B cell (primary cell): ENCODE measurements at regions not wholly inside any gene's neighbourhood (a gene's known extent, or its start where the extent isn't known, plus 50 kb on each side); places are given as distances from the start of the nearest gene placed in this dataset.

Source experiments
- ATAC-seq: fragments of 200-7000 bp; cut with Tn5 transposase; one replicate; pipeline ENCODE4 v1.10.0; 2021; ENCODE audit warnings: low read depth, mild to moderate bottlenecking, moderate number of reproducible peaks, moderate library complexity
- CTCF ChIA-PET: fragments of 350-600 bp; sonication (Branson Sonifier 250); formaldehyde crosslinking; loops from one replicate; lab custom pipeline; 2021; ENCODE audit warnings: antibody characterized with exemption, inconsistent platforms; lab: Charles Lee
- POLR2A ChIA-PET: fragments of 350-600 bp; sonication (Branson Sonifier 250); formaldehyde crosslinking; loops from one replicate; lab custom pipeline; 2021; ENCODE audit warnings: antibody characterized with exemption; lab: Charles Lee
- DNase-seq: peaks from one replicate; pipeline ENCODE4 v3.0.0; 2013
- H2AFZ ChIP-seq: 2 replicates; pipeline ENCODE4 v1.6.1; 2012; ENCODE audit warnings: mild to moderate bottlenecking, low read depth, low read length; ENCODE audit not compliant: insufficient read depth, poor library complexity, severe bottlenecking
- H3K27ac ChIP-seq, 2 donors: 1 replicate in 1 of 2; 2 replicates in 1 of 2; pipeline ENCODE4 v1.5.1; 2012 to 2013; ENCODE audit warnings: low read length in 2 of 2, mild to moderate bottlenecking in 2 of 2, moderate library complexity in 1 of 2
- H3K27me3 ChIP-seq, 4 experiments: fragments of 200-600 bp in 1 of 4; sonication (generic) in 1 of 4; replicated peaks in 1 of 4; 1 replicate in 2 of 4; 2 replicates in 2 of 4; pipeline versions ENCODE4 v1.6.1 to v1.7.0; 2013 to 2016; ENCODE audit warnings: low read length in 3 of 4, mild to moderate bottlenecking in 2 of 4, mixed read lengths in 1 of 4, moderate library complexity in 1 of 4; ENCODE audit not compliant: insufficient read depth in 4 of 4, control insufficient read depth in 3 of 4; ENCODE audit errors: control extremely low read depth in 1 of 4
- H3K36me3 ChIP-seq, 2 experiments: replicated peaks in 1 of 2; 1 replicate in 1 of 2; 2 replicates in 1 of 2; pipeline versions ENCODE4 v1.6.1 to v1.7.1; 2013; ENCODE audit warnings: low read length in 1 of 2; ENCODE audit not compliant: insufficient read depth in 2 of 2, control insufficient read depth in 1 of 2; ENCODE audit errors: control extremely low read depth in 1 of 2, extremely low read depth in 1 of 2
- H3K4me1 ChIP-seq, 2 donors: fragments of 200-600 bp in 1 of 2; sonication (generic) in 1 of 2; 1 replicate in 1 of 2; 2 replicates in 1 of 2; pipeline versions ENCODE4 v1.5.1 to v1.6.1; 2013 to 2017; ENCODE audit warnings: low read length in 2 of 2; ENCODE audit not compliant: control insufficient read depth in 2 of 2, insufficient read depth in 2 of 2
- H3K4me2 ChIP-seq: replicated peaks from 2 replicates; pipeline ENCODE3; 2012; ENCODE audit warnings: mild to moderate bottlenecking, low read depth, low read length; ENCODE audit not compliant: poor library complexity, severe bottlenecking
- H3K4me3 ChIP-seq, 5 experiments: fragments of 200-600 bp in 1 of 5; sonication (generic) in 1 of 5; 1 replicate in 3 of 5; 2 replicates in 2 of 5; pipeline versions ENCODE4 v1.5.1 to v1.7.0; 2011 to 2016; ENCODE audit warnings: low read length in 4 of 5, mild to moderate bottlenecking in 4 of 5, low read depth in 2 of 5, control low read depth in 1 of 5, moderate library complexity in 1 of 5; ENCODE audit not compliant: insufficient read depth in 1 of 5; ENCODE audit errors: control extremely low read depth in 1 of 5, extremely low read depth in 1 of 5
- H3K79me2 ChIP-seq: fragments of 200-600 bp; sonication (generic); one replicate; pipeline ENCODE4 v1.6.0; 2016; ENCODE audit warnings: low read length; ENCODE audit not compliant: control insufficient read depth, insufficient read depth
- H3K9ac ChIP-seq: fragments of 200-600 bp; sonication (generic); 2 replicates; pipeline ENCODE4 v1.6.1; 2017; ENCODE audit warnings: mild to moderate bottlenecking, low read length, moderate library complexity
- H3K9me3 ChIP-seq, 3 donors: one replicate each; pipeline versions ENCODE4 v1.6.1 to v1.7.1; 2013; ENCODE audit warnings: low read length in 2 of 3; ENCODE audit not compliant: control insufficient read depth in 2 of 3, insufficient read depth in 1 of 3; ENCODE audit errors: control extremely low read depth in 1 of 3
- H4K20me1 ChIP-seq: 2 replicates; pipeline ENCODE4 v1.6.0; 2012; ENCODE audit warnings: mild to moderate bottlenecking, low read length; ENCODE audit not compliant: insufficient read depth, control insufficient read depth, poor library complexity, severe bottlenecking
- H3K27ac Mint-ChIP-seq: one replicate; pipeline ENCODE4 v1.8.0; 2021; ENCODE audit warnings: mixed read lengths
- H3K27me3 Mint-ChIP-seq: one replicate; pipeline ENCODE4 v1.8.0; 2021; ENCODE audit warnings: mixed read lengths
- H3K4me1 Mint-ChIP-seq: one replicate; pipeline ENCODE4 v1.8.0; 2021; ENCODE audit warnings: mixed read lengths
- H3K4me3 Mint-ChIP-seq: one replicate; pipeline ENCODE4 v1.8.0; 2021; ENCODE audit warnings: mixed read lengths
- H3K9me3 Mint-ChIP-seq: one replicate; pipeline ENCODE4 v1.8.0; 2022; ENCODE audit warnings: mixed read lengths; ENCODE audit not compliant: insufficient read depth
- CTCF ChIP-seq: fragments of 200-600 bp; IDR thresholded peaks from one replicate; pipeline ENCODE4 v1.8.0; 2022; ENCODE audit warnings: antibody characterized with exemption, mild to moderate bottlenecking
- EZH2 ChIP-seq: IDR thresholded peaks from 2 replicates; pipeline ENCODE4 v1.6.1; 2012; ENCODE audit warnings: borderline replicate concordance, low read depth, mild to moderate bottlenecking, moderate library complexity, low read length; ENCODE audit not compliant: insufficient read depth, poor library complexity, severe bottlenecking
- WGBS: methylation state at CpG from one replicate; pipeline ENCODE4 v1.1.5; 2013; ENCODE audit warnings: missing lambda C conversion rate; ENCODE audit not compliant: insufficient coverage; 5-methylcytosine and 5-hydroxymethylcytosine counted together
- intact Hi-C: fragments of 100-400 bp; cut with micrococcal nuclease; formaldehyde crosslinking; loops from one replicate; pipeline ENCODE4 v1.10.0; 2022

- no peaks in the 10 kb centered on the region for H3K9me3 Mint-ChIP-seq
Measured at GRCh38 chr9:117828466-117828865, 124.3 kb downstream of the TLR4 start.

GRCh38 chr9:117835798-117836197, 131.6 kb downstream of the TLR4 start:
- no CpG with 5 or more reads among the region's 1 CpG for WGBS
- no peak for TF ChIP-seq CTCF
- no peak overlapping the region for H3K4me3 ChIP-seq
- H3K27me3 ChIP-seq: peaks cover 0 to 6% (median 0%) of the 10 kb centered on the region in 4 experiments
- CTCF ChIA-PET: no interaction called here
- Mint-ChIP-seq H3K4me1 (no peaks in the 10 kb centered on the region), H3K4me3 (no peak overlapping the region), H3K9me3 (no peaks in the 10 kb centered on the region), H3K27me3 (peaks cover 12% of the 10 kb centered on the region), H3K27ac (no peak overlapping the region)
- no peak overlapping the region for H3K4me2 ChIP-seq
- no peak overlapping the region for H3K9ac ChIP-seq
- ATAC-seq (no peak), DNase-seq (no peak)
- no peaks in the 10 kb centered on the region for H3K9me3 ChIP-seq
- POLR2A ChIA-PET: no interaction called here
- intact Hi-C loops: no loop called here
- H3K4me1 ChIP-seq: no peaks in the 10 kb centered on the region
- H2AFZ ChIP-seq: no peak overlapping the region
- H4K20me1 ChIP-seq: no peaks in the 10 kb centered on the region
- no peak overlapping the region for H3K27ac ChIP-seq
- H3K36me3 ChIP-seq: no peaks in the 10 kb centered on the region
- H3K79me2 ChIP-seq: no peaks in the 10 kb centered on the region

More at GRCh38 chr9:117828466-117828865, 124.3 kb downstream of the TLR4 start:
- no peak overlapping the region for H2AFZ ChIP-seq
- no peak overlapping the region for H3K27ac Mint-ChIP-seq
- H3K9ac ChIP-seq: no peak overlapping the region
- no peaks in the 10 kb centered on the region for H3K79me2 ChIP-seq
- DNase-seq (no peak), ATAC-seq (no peak)
- H3K4me2 ChIP-seq: no peak overlapping the region
- H3K4me3 ChIP-seq: no peak overlapping the region
- peaks cover 31 to 33% of the 10 kb centered on the region in 2 donors for H3K4me1 ChIP-seq
- H3K27me3 Mint-ChIP-seq: peaks cover 12% of the 10 kb centered on the region
- ChIA-PET POLR2A (no interaction called here), CTCF (no interaction called here)
- intact Hi-C loops: loop anchor here (10.0 kb wide), 1 partner anchor 114 kb away; no protein-coding TSS in a partner anchor
- no peaks in the 10 kb centered on the region for H4K20me1 ChIP-seq
- peaks cover 35% of the 10 kb centered on the region for H3K4me1 Mint-ChIP-seq
- H3K4me3 Mint-ChIP-seq: no peak overlapping the region
- no peaks in the 10 kb centered on the region for H3K9me3 ChIP-seq
- no peak overlapping the region for H3K27ac ChIP-seq
- H3K27me3 ChIP-seq: peaks cover 0 to 4% (median 0%) of the 10 kb centered on the region in 4 experiments
- TF ChIP-seq EZH2: no peak
- no peak for TF ChIP-seq CTCF
- no peaks in the 10 kb centered on the region for H3K36me3 ChIP-seq
